ENCODE measurements at regions not wholly inside any gene's neighbourhood (a gene's known extent, or its start where the extent isn't known, plus 50 kb on each side); places are given as distances from the start of the nearest gene placed in this dataset.

- TF ChIP-seq SNIP1 (IDR thresholded peaks at IDR 0.05; ENCODE audit: low read depth), result no peak
- TF ChIP-seq MIER1 (IDR thresholded peaks at IDR 0.05; ENCODE audit: low read depth), result no peak
- TF ChIP-seq HNRNPK (IDR thresholded peaks at IDR 0.05; ENCODE audit: low read depth, low read length, poor library complexity, severe bottlenecking), result no peak
- TF ChIP-seq FOSL1 (tag; conservative IDR thresholded peaks at IDR 0.05), result no peak
- no peak for TF ChIP-seq FOXP1 (CRISPR knock-in tag; IDR thresholded peaks at IDR 0.05)
- TF ChIP-seq CCNT2 (IDR thresholded peaks at IDR 0.05; ENCODE audit: borderline replicate concordance, extremely low read depth, insufficient read length, low read depth, low read length), result no peak
- no peak for TF ChIP-seq FOXK2 (conservative IDR thresholded peaks at IDR 0.05 in 1 of 2, IDR thresholded peaks at IDR 0.05 in 1 of 2; ENCODE audit: low read depth in 2 of 2)
- TF ChIP-seq PPARD (CRISPR knock-in tag; IDR thresholded peaks at IDR 0.05), result no peak
- no peak for TF ChIP-seq FUS (optimal IDR thresholded peaks at IDR 0.05; ENCODE audit: low read depth, low read length)
- TF ChIP-seq RNF2 (IDR thresholded peaks at IDR 0.05), result no peak
- TF ChIP-seq E2F4 (CRISPR knock-in tag; IDR thresholded peaks at IDR 0.05; ENCODE audit: low read depth), result no peak
- no peak for TF ChIP-seq HDAC6 (IDR thresholded peaks at IDR 0.05; ENCODE audit: low read depth, low read length)
- no peak for TF ChIP-seq NFXL1 (CRISPR knock-in tag; IDR thresholded peaks at IDR 0.05)
- no peak for TF ChIP-seq PKNOX1 (IDR thresholded peaks at IDR 0.05)
- TF ChIP-seq SMARCA5 (IDR thresholded peaks at IDR 0.05), result no peak
- no peak for TF ChIP-seq ZNF140 (CRISPR knock-in tag; IDR thresholded peaks at IDR 0.05)
Measured at GRCh38 chr10:128775743-128776142, 649.5 kb upstream of the MKI67 start.

More at GRCh38 chr10:128775743-128776142, 649.5 kb upstream of the MKI67 start:
- Histone ChIP-seq H2AFZ (ENCODE audit: low read depth, low read length) (no peak overlapping the region), H3K9ac (ENCODE audit: insufficient read depth in 1 of 2, low read depth in 2 of 2, low read length in 2 of 2) (no peak overlapping the region), H3K9me3 (replicated peaks; ENCODE audit: control insufficient read depth, insufficient read depth, low read depth, low read length) (no peaks in the 10 kb centered on the region), H3K79me2 (ENCODE audit: control insufficient read depth, insufficient read depth, low read length) (no peaks in the 10 kb centered on the region), H4K20me1 (replicated peaks; ENCODE audit: control insufficient read depth, insufficient read depth, low read length) (no peaks in the 10 kb centered on the region), H3K27ac (ENCODE audit: extremely low read depth, low read depth, low read length) (no peak overlapping the region), H3K4me1 (replicated peaks in 1 of 2; ENCODE audit: control insufficient read depth in 2 of 2, insufficient read depth in 2 of 2, low read length in 2 of 2) (no peaks in the 10 kb centered on the region), H3K4me3 (no peak overlapping the region), H3K36me3 (ENCODE audit: control insufficient read depth, insufficient read depth, low read length) (no peaks in the 10 kb centered on the region), H3K4me2 (ENCODE audit: insufficient read depth, low read length) (no peak overlapping the region), H3K27me3 (ENCODE audit: control insufficient read depth in 2 of 2, insufficient read depth in 2 of 2, low read length in 2 of 2) (no peaks in the 10 kb centered on the region; a peak in 2 of 5 replicates), H3K9me1 (ENCODE audit: control insufficient read depth, insufficient read depth, low read length) (no peaks in the 10 kb centered on the region)
- DNase-seq (ENCODE audit: extremely low read depth in 1 of 4, low spot score in 3 of 4), result no peak
- no peak for ATAC-seq
- ChIA-PET POLR2A (interaction anchor here (0.9 kb wide), 1 partner anchor 9 kb away, joined by 3 read pairs; no protein-coding TSS in a partner anchor), CTCF (ENCODE audit: low intra/inter-chr PET ratio) (no interaction called here)
- in situ Hi-C loops (cut with MboI), result no loop called here
- 2% methylated on average over 10 of the region's 10 CpGs for WGBS (ENCODE audit: insufficient coverage, low coverage, missing lambda C conversion rate)
- no TSS peak for BruUV-seq (replicated peaks)
- intact Hi-C loops (cut with micrococcal nuclease), result no loop called here
- no peak for FAIRE-seq

All from K562 (cell line).